Endodermal cell (in vitro differentiated cells): ENCODE measurements at regions not wholly inside any gene's neighbourhood (a gene's known extent, or its start where the extent isn't known, plus 50 kb on each side); places are given as distances from the start of the nearest gene placed in this dataset.

ENCODE experiments used
- DNase-seq: peaks from one replicate; pipeline ENCODE4 v3.0.0-alpha.2; 2017
- H3K27ac ChIP-seq: 2 replicates; pipeline ENCODE4 v1.5.1; 2013; ENCODE audit warnings: mild to moderate bottlenecking, low read depth, low read length, moderate library complexity
- H3K27me3 ChIP-seq: 2 replicates; pipeline ENCODE4 v1.6.1; 2013; ENCODE audit warnings: mild to moderate bottlenecking, low read length, moderate library complexity; ENCODE audit not compliant: insufficient read depth, control insufficient read depth, poor library complexity, severe bottlenecking
- H3K36me3 ChIP-seq: 2 replicates; pipeline ENCODE4 v1.7.0; 2013; ENCODE audit warnings: mild to moderate bottlenecking, low read length, moderate library complexity; ENCODE audit not compliant: control insufficient read depth, insufficient read depth
- H3K4me1 ChIP-seq: one replicate; pipeline ENCODE4 v1.7.0; 2013; ENCODE audit warnings: low read length; ENCODE audit not compliant: control insufficient read depth, insufficient read depth
- H3K4me3 ChIP-seq: 2 replicates; pipeline ENCODE4 v1.5.1; 2013; ENCODE audit warnings: mild to moderate bottlenecking, low read length, moderate library complexity
- H3K9ac ChIP-seq: 2 replicates; pipeline ENCODE4 v1.6.1; 2013; ENCODE audit warnings: mild to moderate bottlenecking, low read length, moderate library complexity; ENCODE audit not compliant: poor library complexity, severe bottlenecking; ENCODE audit errors: extremely low read depth
- H3K9me3 ChIP-seq: 2 replicates; pipeline ENCODE4 v1.6.1; 2013; ENCODE audit warnings: mild to moderate bottlenecking, low read length, moderate library complexity; ENCODE audit not compliant: control insufficient read depth
- H3K27ac Mint-ChIP-seq: 2 replicates; pipeline ENCODE4 v1.8.0; 2020; ENCODE audit warnings: mixed read lengths
- H3K27me3 Mint-ChIP-seq: 2 replicates; pipeline ENCODE4 v1.8.0; 2021; ENCODE audit warnings: mild to moderate bottlenecking, mixed read lengths; ENCODE audit not compliant: insufficient read depth
- H3K36me3 Mint-ChIP-seq: 2 replicates; pipeline ENCODE4 v1.8.0; 2020; ENCODE audit warnings: low read depth, mixed read lengths
- H3K4me1 Mint-ChIP-seq: 2 replicates; pipeline ENCODE4 v1.8.0; 2020; ENCODE audit warnings: mixed read lengths
- H3K4me3 Mint-ChIP-seq: 2 replicates; pipeline ENCODE4 v1.8.0; 2020; ENCODE audit warnings: mild to moderate bottlenecking, moderate library complexity, mixed read lengths
- H3K9me3 Mint-ChIP-seq: 2 replicates; pipeline ENCODE4 v1.8.0; 2020; ENCODE audit warnings: mild to moderate bottlenecking, mixed read lengths
- CTCF ChIP-seq: fragments of 200-600 bp; sonication (generic); conservative IDR thresholded peaks from 2 replicates; pipeline ENCODE4 v1.5.0; 2021; ENCODE audit warnings: antibody characterized with exemption, mild to moderate bottlenecking
- WGBS, 2 experiments: methylation state at CpG; one replicate each; pipeline versions ENCODE4 v1.1.5 to v1.1.7; 2013; ENCODE audit warnings: missing lambda C conversion rate in 2 of 2, mixed read lengths in 1 of 2; ENCODE audit not compliant: insufficient coverage in 1 of 2, insufficient read length in 1 of 2; 5-methylcytosine and 5-hydroxymethylcytosine counted together

GRCh38 chr2:67613227-67613626 lies 216.1 kb downstream of the ETAA1 start:
- H3K27ac Mint-ChIP-seq, result no peak overlapping the region
- H3K9ac ChIP-seq, result no peak overlapping the region
- no peaks in the 10 kb centered on the region for H3K9me3 ChIP-seq
- peaks cover 6% of the 10 kb centered on the region for H3K4me1 ChIP-seq
- H3K27me3 Mint-ChIP-seq, result peaks cover 6% of the 10 kb centered on the region
- no peak for TF ChIP-seq CTCF
- WGBS, 2 experiments, result 89% methylated on average over 1 of the region's 1 CpG; no CpG with 5 or more reads in 1 of the 2 experiments
- no peaks in the 10 kb centered on the region for H3K9me3 Mint-ChIP-seq
- peaks cover 6% of the 10 kb centered on the region for H3K27me3 ChIP-seq
- no peak overlapping the region for H3K4me3 Mint-ChIP-seq
- H3K4me3 ChIP-seq, result no peak overlapping the region
- H3K36me3 ChIP-seq, result no peaks in the 10 kb centered on the region
- peaks cover 11% of the 10 kb centered on the region for H3K4me1 Mint-ChIP-seq
- no peak overlapping the region for H3K27ac ChIP-seq
- DNase-seq, result no peak
- H3K36me3 Mint-ChIP-seq, result no peaks in the 10 kb centered on the region

GRCh38 chr2:67614454-67614853 lies 217.3 kb downstream of the ETAA1 start:
- Histone ChIP-seq H3K9me3 (no peaks in the 10 kb centered on the region), H3K27me3 (peaks cover 6% of the 10 kb centered on the region), H3K4me1 (peaks cover 6% of the 10 kb centered on the region), H3K4me3 (no peak overlapping the region), H3K27ac (no peak overlapping the region), H3K9ac (no peak overlapping the region), H3K36me3 (no peaks in the 10 kb centered on the region)
- H3K4me3 Mint-ChIP-seq, result no peak overlapping the region
- no peak overlapping the region for H3K27ac Mint-ChIP-seq
- H3K9me3 Mint-ChIP-seq, result no peaks in the 10 kb centered on the region
- no peak for TF ChIP-seq CTCF
- H3K27me3 Mint-ChIP-seq, result peaks cover 5% of the 10 kb centered on the region
- DNase-seq, result no peak
- no peaks in the 10 kb centered on the region for H3K36me3 Mint-ChIP-seq
- WGBS, 2 experiments, result 88 to 97% methylated on average over 1 of the region's 1 CpG
- peaks cover 11% of the 10 kb centered on the region for H3K4me1 Mint-ChIP-seq

GRCh38 chr2:67616749-67617148 lies 219.6 kb downstream of the ETAA1 start:
- WGBS, 2 experiments, result 100% methylated on average over 1 of the region's 1 CpG; no CpG with 5 or more reads in 1 of the 2 experiments
- H3K27ac Mint-ChIP-seq, result no peak overlapping the region
- H3K4me1 Mint-ChIP-seq, result peaks cover 11% of the 10 kb centered on the region

More at GRCh38 chr2:67616749-67617148, 219.6 kb downstream of the ETAA1 start:
- Mint-ChIP-seq H3K4me3 (no peak overlapping the region), H3K9me3 (no peaks in the 10 kb centered on the region), H3K36me3 (no peaks in the 10 kb centered on the region), H3K27me3 (no peaks in the 10 kb centered on the region)
- H3K9me3 ChIP-seq, result no peaks in the 10 kb centered on the region
- H3K36me3 ChIP-seq, result no peaks in the 10 kb centered on the region
- H3K9ac ChIP-seq, result no peak overlapping the region
- TF ChIP-seq CTCF, result no peak
- no peak overlapping the region for H3K27ac ChIP-seq
- DNase-seq, result no peak
- no peak overlapping the region for H3K4me3 ChIP-seq
- H3K4me1 ChIP-seq, result peaks cover 6% of the 10 kb centered on the region
- no peaks in the 10 kb centered on the region for H3K27me3 ChIP-seq
